Left forelimb (tissue), 1 donor: ENCODE measurements at regions not wholly inside any gene's neighbourhood (a gene's known extent, or its start where the extent isn't known, plus 50 kb on each side); places are given as distances from the start of the nearest gene placed in this dataset.

Experiments
- DNase-seq: peaks from one replicate; pipeline ENCODE4 v3.0.0-alpha.2; 2018; ENCODE audit warnings: low spot score

DNA sequence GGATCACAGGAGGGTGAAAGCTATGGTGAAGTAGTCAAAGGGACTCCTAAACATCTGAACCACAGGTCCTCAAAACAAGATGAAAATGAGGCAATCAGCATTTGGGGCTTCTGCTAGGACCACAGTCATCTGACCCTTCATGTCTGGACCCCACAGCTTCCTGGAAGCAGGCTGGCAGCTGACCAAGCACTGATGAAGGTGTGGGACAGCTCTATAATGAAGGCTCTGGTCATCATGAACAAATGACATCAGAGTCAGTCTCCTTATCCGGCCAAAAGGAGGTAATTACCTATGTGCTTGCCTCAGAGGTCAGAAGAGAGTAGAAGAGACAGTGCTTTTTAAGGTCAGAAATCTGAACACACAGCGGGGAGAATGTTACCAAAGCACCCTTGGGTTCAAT is 101.2 kb upstream of the GNAO1 start:
- no peak for DNase-seq

DNA sequence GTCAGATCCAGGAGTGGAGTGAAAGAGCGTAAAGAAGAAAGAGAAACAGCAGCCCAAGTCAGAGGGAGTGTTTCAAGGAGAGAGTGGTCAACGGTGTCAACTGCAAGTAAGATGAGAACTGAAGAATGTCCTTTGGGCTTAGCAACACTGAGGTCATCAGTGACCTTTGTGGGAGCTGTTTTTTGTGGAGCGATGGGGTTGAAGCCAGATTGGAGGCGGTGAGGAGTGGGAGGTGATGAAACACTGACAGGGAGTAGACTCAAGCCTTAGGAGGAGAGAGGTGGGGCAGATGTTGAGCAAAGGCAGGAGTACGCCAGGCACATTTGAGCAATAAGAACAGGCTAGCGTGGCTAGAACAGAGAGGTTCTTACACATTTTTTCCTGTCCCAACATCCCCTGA is 103.7 kb upstream of the GNAO1 start:
- no peak for DNase-seq

DNA sequence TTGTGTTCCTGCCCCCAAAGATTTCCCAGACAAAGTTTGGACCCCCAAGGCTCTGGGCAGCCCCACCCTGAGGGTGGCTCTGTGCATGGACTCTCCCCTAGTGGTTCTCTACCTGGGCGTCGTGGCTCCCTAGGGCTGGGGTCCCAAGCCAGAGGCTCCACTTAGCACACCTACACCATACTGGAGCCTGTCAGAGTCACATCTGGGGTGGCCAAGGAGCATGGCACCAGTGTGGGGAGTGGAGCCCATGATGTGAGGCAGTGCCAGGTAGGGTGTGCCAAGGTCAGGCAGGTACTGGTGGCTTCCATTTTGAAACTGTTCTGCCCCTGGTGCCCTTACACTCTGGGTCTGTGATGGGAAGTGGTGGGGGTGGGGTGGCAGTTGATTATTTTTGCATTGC is 109.9 kb upstream of the GNAO1 start:
- DNase-seq = no peak

DNA sequence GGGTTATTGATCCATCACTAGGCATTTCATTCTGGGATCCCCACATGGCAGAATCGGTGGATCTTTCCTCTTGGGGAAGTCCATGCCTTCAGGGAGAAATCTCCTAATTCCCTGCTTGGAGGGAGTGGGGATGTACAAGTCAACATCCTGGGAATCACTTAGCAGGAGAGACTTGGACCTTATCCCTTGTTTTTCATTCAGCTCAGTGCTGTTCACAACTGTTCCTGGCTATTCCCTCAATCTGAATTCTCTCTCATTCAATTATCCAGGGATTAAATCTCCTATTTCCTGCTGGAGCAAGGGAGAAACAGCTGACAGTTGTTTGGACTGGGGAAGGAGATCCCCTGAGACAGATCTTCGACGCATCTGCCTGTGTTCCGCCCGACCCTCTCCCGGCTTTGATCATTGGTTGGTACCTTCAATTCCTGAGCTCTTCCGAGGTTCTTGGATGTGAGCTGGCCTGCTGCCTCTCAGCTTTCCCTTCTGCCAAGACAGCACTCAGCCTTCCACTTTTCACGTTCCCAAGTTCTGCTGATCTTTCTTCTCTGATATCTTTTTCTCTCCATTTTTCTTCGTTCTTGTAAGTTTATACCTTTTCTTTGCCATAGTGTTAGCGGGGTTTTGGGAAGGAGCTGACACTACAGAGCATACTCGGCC is 115.4 kb upstream of the GNAO1 start:
- DNase-seq = no peak

DNA sequence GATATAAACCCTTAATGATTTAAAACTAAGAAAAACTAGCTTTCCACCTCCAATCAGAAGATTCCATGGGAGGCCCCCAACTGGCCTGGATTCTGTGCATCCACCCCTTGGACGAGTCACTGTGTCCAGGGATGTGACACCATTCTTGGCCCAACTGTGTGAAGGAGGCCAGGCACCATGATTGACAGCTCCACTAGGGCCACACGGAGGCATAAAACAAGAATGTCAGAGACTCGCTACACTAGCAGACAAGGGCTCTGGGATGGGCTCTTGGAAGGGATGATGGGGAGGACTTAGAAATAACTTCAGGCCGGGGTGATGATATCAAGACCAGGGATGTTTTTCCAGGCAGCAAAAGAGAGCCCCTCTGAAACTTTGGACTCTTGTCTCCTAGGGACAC is 117.8 kb upstream of the GNAO1 start:
- DNase-seq = no peak

DNA sequence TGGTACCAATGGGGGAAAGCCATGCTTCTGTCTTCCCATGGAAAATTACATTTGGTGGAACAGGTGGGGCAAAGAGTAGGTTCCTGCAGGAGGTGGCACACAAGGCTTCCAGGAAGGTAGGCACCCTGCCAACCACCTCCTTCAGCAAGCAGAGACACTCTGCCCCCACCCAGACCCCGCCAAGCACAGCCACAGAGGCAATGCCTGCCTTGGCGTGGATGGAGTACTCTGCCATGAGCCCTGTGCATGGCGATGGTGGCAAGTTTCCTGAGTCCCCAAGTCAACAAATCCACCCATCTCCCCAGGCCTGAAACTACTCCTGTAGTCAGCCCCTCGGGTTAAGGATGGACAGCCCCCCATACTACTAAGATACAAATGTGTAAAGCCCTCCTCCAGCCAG is 119.2 kb upstream of the GNAO1 start:
- DNase-seq = no peak

DNA sequence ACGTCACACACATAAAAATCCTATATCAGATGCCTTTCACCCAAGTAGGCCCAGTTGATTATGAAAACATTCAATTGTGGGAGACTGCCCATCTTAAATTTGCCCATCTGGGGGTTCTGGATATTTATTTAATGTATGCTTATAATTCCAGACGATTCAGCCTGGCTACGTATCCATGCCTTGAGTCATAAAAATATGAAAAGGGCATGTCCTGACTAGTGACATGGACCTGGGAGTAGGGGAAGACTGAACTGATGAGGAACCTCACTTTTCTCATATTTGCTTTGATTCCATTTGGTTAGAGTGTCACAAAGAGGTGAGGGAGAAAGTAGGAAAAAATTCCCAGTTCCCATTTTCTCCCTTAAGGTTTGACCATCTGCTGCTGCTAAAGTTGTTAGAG is 122.5 kb upstream of the GNAO1 start:
- DNase-seq = no peak

DNA sequence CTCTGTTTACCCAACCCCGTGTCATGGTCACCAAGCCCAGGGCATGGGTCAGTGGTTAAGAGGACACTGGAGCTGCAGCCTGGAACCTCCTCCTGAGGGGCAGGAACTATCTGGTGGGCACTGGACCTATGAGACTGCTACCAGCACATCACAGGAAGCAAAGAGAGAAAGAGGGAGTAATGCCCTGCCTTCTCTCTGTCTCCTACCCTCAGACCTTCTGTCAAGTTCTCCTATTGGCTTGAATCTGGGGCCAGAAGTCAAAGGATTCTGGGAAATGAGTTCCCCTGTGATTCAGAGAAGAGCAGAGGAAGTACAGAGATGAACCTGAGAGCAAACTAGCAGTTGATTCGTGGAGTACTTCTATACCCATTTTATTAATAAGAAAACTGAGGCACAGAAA is 123.0 kb upstream of the GNAO1 start:
- DNase-seq = no peak

DNA sequence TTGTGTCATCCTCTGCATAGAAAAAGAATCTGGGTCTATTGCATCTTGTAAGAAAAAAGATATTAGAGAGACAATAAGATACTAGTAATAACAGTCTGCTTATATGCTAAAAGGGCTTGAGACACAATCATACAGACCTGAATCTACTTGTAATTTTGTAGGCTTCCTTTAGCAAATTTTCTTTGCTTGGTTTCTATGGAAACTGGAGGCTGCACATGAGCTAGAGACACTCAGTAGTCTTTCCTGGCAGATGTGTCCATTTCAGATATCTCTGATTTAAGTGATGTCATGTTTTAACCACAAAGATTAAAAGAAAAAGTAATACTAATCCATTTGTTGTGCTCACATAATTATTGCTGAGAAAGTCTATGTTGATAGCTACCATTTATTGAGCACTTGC is 123.9 kb upstream of the GNAO1 start:
- no peak for DNase-seq

DNA sequence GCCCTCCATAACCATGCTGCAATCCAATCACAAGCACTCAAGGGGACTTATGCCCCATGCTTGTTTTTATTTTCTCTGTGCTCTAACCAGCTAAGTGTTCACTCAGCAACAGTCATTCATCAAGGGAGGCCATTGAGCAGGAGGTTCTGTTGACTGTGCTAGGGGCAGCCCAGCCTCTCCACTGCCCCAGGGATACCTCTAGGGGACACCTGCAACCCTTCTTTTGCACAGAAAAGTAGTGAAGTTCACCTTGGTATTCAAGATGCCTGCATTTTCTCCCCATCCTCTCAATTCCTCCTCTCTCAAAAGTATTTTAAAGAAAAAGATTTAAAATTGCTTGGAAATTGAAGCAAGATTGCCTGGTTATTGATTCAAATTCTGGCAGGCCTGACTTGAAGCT is 124.7 kb upstream of the GNAO1 start:
- DNase-seq = no peak

DNA sequence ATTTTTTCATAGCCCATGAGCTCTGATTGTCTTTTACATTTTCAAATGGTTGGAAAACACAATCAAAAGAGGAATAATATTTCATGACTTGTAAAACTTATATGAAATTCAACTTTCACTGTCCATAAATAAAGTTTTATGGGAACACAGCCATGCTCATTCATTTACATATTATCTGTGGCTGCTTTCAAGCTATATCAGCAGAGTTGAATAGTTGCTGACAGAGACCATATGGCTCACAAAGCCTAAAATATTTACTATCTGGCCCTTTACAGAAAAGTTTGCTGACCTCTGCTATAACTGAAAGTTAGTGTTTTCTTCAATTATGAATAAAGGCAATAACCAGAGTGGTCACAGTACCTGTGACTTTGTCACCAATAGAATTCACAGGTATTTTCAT is 128.2 kb upstream of the GNAO1 start:
- no peak for DNase-seq

DNA sequence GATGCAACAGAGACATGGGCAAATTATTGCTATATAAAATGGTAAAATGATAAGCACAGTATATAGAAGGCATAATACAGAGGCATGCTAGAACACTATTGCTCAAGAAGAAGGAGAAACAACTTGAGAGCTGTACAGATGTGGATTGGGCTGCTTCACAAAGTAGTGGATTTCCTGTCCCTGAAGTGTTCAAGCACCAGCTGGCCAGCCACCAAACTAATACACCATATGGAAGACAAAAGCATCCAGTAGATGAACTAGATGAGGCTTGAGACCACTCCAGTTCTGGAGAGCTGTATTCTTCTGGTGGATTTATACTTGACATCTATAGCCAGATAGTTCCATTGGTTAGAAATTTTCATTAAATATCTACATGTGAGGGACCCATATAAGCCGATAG is 134.1 kb upstream of the GNAO1 start:
- no peak for DNase-seq

DNA sequence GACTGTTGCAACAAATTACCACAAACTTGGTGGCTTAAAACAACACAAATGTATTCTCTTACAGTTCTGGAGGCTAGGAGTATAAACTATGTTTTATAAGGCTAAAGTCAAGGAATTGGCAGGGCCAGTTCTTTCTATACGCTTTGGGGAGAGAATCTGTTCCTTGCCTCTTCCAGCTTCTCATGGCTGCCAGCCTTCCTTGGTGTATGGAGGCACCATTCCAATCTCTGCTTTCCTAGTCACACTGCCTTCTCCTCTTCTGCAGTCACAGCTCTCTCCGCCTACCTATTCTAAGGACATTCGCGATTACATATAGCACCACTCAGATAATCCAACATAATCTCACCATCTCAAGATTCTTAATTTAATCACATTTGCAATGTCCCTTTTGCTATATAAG is 140.4 kb upstream of the GNAO1 start:
- no peak for DNase-seq

DNA sequence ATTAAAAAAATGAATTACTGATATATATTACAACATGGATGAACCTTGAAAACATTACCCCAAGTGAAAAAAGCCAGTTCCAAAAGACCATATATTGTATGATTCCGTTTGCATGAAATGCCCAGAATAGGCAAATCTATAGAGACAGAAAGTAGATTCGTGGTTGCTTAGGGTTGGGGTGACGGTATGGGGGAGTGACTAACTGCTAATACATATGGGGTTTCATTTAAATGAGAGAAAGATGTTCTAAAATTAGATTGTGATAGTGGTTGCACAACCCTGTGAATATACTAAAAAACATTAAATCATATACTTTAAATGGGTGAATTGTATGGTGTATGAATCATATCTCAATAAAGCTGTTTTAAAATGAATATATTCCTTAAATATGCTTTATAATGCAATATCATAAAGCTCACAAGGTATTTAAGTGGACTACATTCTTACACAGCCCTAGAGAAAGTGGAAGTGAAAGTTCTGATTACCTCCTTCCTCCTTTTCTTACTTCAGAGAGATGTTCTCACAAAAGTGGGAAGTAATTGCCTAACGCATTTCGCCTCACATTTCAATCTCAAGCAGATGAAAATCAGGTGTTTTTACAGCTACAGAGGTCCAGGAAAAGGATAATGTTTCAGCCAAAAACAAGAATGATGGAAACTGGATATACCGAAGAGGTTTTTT is 142.7 kb upstream of the GNAO1 start:
- no peak for DNase-seq

DNA sequence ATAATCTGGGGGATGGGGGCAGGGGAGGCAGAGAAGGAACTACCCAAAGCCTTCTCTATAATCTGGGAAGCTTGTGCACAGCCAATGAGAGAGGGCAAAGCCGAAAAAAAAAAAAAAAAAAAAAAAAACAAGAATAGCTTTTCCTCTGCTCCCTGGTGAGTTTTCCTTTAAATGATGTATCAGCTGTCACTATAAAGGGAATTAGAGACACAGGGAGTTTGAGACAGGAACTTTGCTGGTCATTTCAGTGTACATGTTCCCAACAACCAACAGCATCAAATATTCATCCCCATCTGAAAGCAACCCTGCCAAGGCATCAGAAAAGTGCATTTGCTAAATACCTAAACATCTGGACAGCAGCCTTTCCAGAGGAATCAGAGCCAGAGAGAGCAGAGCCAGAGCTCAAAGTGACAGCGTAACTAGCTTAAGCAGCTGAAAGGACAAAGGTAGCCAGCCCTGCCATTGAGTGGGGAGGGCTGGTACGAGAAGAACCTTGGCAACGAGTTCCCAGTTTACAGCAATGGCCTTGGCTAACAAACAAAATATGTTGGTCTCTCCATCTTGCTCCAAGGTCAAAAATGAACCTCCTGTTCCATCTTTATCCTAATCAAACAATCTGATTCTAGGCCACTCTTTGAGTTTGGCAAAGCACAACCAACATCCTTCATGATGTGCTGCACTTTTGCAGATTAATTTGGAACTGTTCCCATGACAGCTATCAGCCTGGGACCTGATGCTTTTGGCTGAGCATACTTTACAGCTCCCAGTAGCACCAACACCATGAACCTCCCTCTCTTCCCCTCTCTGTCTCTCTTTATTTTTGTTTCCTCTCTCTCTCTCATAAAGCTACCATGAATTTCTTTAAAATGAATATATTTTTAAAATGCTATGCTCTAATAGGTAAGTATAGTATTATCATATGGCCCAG is 143.7 kb upstream of the GNAO1 start:
- no peak for DNase-seq

DNA sequence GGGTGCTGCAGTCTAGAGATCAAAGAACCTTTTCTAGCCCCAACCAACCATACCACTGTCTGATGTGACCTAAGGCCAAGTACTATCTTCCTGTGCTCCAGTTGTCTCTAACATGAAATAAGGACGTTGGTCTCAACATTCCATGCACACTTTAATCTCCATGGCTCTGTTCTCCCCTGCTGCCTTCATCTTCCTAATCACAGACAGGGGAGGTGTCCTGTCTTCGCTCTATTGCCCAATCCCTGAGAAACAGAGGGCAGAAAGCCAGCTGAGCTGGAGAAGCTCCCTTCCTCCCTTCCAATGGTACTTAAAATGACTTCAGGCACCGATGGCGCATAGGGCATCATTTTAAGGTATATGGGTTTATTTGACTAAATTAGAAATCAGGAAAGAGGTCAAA is 148.9 kb upstream of the GNAO1 start:
- no peak for DNase-seq

DNA sequence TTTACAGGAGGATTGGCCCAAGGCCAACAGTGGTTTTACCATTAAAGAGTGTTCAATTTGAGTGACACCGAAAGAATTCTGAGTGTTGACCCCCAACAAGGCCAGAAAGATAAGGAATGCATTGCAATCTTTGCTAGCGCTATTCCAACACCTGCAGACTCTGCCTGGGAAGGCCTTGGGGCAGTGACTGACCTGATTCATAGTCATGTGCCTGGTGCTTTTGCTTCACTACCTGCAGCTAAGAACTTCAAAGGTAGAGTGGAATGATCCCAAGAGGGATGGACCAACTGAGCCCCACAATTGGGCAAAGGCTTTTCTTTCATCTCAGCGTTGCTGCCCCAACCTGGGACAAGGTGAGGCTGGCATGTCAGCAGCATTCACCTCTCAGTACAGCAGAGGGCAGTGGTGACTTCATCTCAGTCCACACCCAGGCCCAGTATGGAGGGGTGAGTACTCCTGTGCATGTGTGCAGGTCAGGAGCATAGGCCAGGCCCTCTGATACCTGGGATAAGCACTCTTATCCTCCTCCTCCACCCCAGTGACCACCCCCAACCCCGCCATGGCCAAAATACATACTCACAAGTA is 149.6 kb upstream of the GNAO1 start:
- DNase-seq = no peak

DNA sequence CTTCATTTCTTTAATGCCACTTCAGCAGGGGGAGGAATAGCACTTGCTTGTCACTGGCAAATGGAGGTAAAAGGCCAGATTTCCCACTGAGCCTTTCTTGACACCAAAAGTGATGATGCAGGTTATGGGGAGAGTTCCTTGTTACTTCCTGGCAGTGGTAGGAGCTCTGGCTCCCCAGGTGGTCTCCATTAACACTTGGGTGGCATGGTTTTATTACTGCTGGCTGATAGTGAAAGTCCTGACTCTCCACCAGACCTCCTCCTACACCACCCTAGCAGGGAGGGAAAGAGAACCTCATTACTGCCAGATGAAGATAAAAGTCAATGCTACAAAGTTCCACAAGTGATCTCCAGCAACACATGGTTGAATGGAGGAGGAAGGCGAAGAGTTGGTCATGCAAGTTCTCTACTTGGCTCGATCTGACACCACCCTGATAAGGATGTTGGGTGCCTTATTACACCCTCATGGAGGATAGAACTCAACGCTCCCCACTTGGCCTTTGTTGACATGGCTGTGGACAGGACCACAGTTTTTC is 152.7 kb upstream of the GNAO1 start:
- no peak for DNase-seq

DNA sequence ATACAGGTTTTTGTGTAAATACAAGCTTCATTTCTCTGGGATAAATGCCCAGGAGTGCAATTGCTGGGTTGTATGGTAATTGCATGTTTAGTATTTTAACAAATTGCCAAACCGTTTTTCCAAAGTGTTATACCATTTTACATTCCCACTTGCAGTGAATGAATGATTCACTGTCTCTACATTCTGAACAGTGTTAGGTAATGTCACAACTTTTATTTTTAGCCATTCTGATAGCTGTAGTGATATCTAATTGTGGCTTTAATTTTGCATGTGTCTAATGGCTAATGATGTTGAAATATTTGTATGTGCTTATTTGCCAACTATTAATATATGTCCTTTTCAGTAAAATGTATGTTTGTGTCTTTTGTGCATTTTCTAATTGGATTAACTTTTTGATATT is 156.9 kb upstream of the CES5A start:
- DNase-seq = no peak

DNA sequence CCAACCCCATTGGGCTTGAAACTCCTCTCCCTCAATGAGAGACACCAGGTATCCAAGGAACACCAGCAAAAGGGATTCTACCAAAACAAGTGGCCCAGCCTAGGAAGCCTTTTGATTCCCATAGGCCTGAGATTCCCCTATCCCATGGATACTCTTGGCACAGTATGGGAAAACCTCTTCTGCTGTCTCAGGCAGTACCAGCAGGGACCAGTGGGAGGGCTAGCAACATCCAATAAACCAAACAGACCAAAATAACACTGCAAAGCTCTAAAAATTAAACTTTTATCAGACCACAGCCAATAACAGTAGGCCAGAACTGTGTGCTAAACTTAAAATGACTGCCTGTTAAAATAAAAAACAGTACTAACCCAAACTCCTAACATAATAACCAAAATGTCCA is 153.9 kb upstream of the CES5A start:
- no peak for DNase-seq

DNA sequence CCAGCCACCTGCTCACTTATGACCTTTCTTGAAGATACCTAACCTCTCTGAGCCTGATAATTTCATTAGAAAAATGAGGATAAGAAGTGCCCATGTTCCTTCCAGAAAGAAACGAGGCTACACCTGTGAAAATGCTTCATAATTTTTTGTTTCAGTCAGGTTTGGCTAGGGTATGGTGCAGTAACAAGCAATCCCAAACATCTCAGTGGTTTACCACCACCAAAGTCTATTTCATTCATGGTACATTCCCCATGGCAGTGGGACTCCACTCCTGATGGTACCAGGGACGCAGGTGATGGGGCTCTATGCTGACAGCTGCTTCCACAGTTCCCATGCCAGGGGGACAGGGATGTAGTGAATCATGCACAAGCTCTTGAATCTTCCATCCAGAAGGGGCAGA is 147.6 kb upstream of the CES5A start:
- no peak for DNase-seq

DNA sequence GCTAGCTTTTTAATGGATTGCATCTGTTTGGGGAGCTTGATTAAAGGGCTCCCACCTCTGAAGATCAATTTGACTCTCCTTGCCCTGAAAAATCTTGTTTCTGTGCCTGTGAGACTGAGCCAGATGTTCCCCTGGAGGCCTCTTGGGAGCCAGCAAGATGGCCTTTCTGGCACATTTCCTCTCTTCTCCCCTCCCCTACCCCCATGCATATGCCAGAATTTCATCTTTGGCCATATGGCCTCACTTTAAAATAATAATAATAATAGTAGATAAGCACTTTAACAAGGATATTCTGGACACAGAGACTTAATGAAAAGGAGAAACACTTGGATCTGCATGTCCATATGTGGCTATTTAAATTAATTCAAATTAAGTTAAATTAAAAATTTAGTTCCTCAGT is 144.1 kb upstream of the CES5A start:
- DNase-seq = no peak
